Activated CD4-positive, CD25-positive, alpha-beta regulatory T cell treated with anti-CD3 and anti-CD28 coated beads, Interleukin-2, amount 50 U/mL, for 16 hours (primary cell): ENCODE measurements at regions not wholly inside any gene's neighbourhood (a gene's known extent, or its start where the extent isn't known, plus 50 kb on each side); places are given as distances from the start of the nearest gene placed in this dataset.

ENCODE experiments used
- DNase-seq: peaks from one replicate; pipeline ENCODE4 v3.0.0-alpha.2; 2020; ENCODE audit warnings: low read depth, low spot score

GRCh38 chr22:18731075-18731666 is 119.5 kb upstream of the RIMBP3 start:
- no peak for DNase-seq

- DNase-seq: peak; percentile 52
These were observed 118.7 kb upstream of the RIMBP3 start for GRCh38 chr22:18730410-18730809.
